K562 (cell line): ENCODE measurements at regions not wholly inside any gene's neighbourhood (a gene's known extent, or its start where the extent isn't known, plus 50 kb on each side); places are given as distances from the start of the nearest gene placed in this dataset.

ENCODE experiments used
- CREB1 ChIP-seq, 2 experiments: sonication (generic) in 1 of 2; formaldehyde crosslinking in 1 of 2; IDR thresholded peaks; 2 replicates each; pipeline versions ENCODE4 v1.6.1 to v1.8.0; 2012 to 2022; ENCODE audit warnings: inconsistent platforms in 1 of 2, mild to moderate bottlenecking in 1 of 2, missing genetic modification reagents in 1 of 2, moderate library complexity in 1 of 2
- EZH2 ChIP-seq: IDR thresholded peaks from 2 replicates; pipeline ENCODE4 v1.6.1; 2012; ENCODE audit warnings: low read depth, mild to moderate bottlenecking, inconsistent platforms, low read length, borderline replicate concordance
- IRF2 ChIP-seq: sonication (generic); formaldehyde crosslinking; IDR thresholded peaks from 2 replicates; pipeline ENCODE4 v1.8.1; 2022; ENCODE audit warnings: mild to moderate bottlenecking, missing genetic modification reagents
- NFYB ChIP-seq: IDR thresholded peaks from 2 replicates; pipeline ENCODE4 v1.6.1; 2011; ENCODE audit warnings: mild to moderate bottlenecking, moderate library complexity; ENCODE audit not compliant: insufficient read length; ENCODE audit errors: extremely low read depth
- RBM34 ChIP-seq: fragments of 200-400 bp; formaldehyde crosslinking; IDR thresholded peaks from 2 replicates; pipeline ENCODE4 v1.6.1; 2018; ENCODE audit warnings: low read length, borderline replicate concordance; ENCODE audit not compliant: insufficient read depth
- SMAD4 ChIP-seq: fragments of 250-450 bp; sonication (Bioruptor Pico); conservative IDR thresholded peaks from 2 replicates; pipeline ENCODE4 v1.8.0; 2021; ENCODE audit warnings: inconsistent platforms, mild to moderate bottlenecking, moderate library complexity
- SP1 ChIP-seq: sonication (generic); formaldehyde crosslinking; IDR thresholded peaks from 2 replicates; pipeline ENCODE4 v1.8.1; 2022; ENCODE audit warnings: mild to moderate bottlenecking, missing genetic modification reagents
- ZBTB26 ChIP-seq: fragments of 450-650 bp; formaldehyde crosslinking; IDR thresholded peaks from 2 replicates; pipeline ENCODE4 v1.4.0; 2022; ENCODE audit warnings: missing genetic modification characterization
- TF ChIP-seq, protein P1 (sequence below), 3 experiments: IDR thresholded peaks in 2 of 3; conservative IDR thresholded peaks in 1 of 3; 2 replicates each; pipeline ENCODE4 v1.5.1; 2011 to 2012; ENCODE audit warnings: low read length in 3 of 3, mild to moderate bottlenecking in 3 of 3, control low read depth in 2 of 3, improper control_type of control experiment in 1 of 3, inconsistent platforms in 1 of 3, low read depth in 1 of 3, mixed read lengths in 1 of 3, moderate library complexity in 1 of 3; ENCODE audit not compliant: insufficient read depth in 2 of 3

GRCh38 chr1:29438991-29439390, 202.7 kb downstream of the PTPRU start:
- no peak for TF ChIP-seq ZBTB26 (CRISPR knock-in tag)
- TF ChIP-seq, protein P1, sequence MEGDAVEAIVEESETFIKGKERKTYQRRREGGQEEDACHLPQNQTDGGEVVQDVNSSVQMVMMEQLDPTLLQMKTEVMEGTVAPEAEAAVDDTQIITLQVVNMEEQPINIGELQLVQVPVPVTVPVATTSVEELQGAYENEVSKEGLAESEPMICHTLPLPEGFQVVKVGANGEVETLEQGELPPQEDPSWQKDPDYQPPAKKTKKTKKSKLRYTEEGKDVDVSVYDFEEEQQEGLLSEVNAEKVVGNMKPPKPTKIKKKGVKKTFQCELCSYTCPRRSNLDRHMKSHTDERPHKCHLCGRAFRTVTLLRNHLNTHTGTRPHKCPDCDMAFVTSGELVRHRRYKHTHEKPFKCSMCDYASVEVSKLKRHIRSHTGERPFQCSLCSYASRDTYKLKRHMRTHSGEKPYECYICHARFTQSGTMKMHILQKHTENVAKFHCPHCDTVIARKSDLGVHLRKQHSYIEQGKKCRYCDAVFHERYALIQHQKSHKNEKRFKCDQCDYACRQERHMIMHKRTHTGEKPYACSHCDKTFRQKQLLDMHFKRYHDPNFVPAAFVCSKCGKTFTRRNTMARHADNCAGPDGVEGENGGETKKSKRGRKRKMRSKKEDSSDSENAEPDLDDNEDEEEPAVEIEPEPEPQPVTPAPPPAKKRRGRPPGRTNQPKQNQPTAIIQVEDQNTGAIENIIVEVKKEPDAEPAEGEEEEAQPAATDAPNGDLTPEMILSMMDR (IDR thresholded peaks at IDR 0.05 in 2 of 3, conservative IDR thresholded peaks at IDR 0.05 in 1 of 3; ENCODE audit: insufficient read depth in 2 of 3, low read depth in 1 of 3, low read length in 3 of 3), result no peak
- TF ChIP-seq IRF2 (CRISPR knock-in tag), result no peak
- no peak for TF ChIP-seq NFYB
- TF ChIP-seq EZH2, result no peak
- no peak for TF ChIP-seq RBM34
- no peak for TF ChIP-seq SP1 (CRISPR knock-in tag)
- no peak for TF ChIP-seq CREB1 (IDR thresholded peaks at IDR 0.05)
- TF ChIP-seq CREB1 (CRISPR knock-in tag; IDR thresholded peaks at IDR 0.05), result no peak
- TF ChIP-seq SMAD4 (CRISPR knock-in tag), result no peak
